Glomerular visceral epithelial cell (primary cell): ENCODE measurements at regions not wholly inside any gene's neighbourhood (a gene's known extent, or its start where the extent isn't known, plus 50 kb on each side); places are given as distances from the start of the nearest gene placed in this dataset.
"Not testable (repeated sequence)": the region's sequence is repeated elsewhere in the genome, so short reads cannot be mapped to it uniquely, and the experiment has no call there.

ENCODE experiments used
- DNase-seq: peaks from one replicate; pipeline ENCODE4 v3.0.0-alpha.2; 2016; ENCODE audit errors: extremely low spot score

DNA sequence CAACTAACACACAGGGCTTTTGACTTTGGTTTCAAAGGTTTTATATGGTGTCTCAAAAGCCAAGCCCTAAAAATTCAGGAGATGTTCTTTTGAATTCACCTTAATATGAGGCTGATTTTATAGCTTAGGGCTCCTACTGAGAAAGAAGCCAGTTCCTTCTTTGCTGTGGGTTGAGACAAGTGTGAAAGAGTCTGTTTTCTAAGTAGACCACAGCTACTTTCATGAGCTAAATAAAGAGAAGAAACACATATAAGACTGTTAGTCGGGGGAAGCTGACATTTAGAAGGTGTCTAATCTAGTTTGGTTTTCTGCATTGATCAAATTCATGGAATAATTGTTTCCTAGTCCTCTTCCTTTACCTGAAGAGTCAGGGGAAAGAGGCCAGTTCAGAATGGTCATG is 332.1 kb upstream of the CELF2 start:
- DNase-seq: no peak

DNA sequence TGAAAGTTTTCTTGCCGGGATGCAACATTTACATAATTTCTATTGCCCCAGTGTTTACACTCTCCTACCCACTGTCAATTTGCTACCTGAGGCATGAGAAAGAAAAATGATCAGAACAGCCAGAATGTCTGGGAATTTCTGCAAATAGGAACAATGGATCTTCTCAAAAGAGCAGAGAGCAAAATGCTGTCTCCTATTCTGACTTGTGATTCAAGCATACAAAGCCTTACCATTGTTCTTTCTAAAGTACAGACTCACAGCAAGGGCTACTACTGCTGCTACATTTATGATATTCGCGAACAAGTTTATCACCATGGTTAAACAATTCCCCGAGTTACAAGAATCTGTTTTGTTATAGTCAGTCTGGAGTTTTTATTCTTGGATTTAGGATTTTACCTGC is 329.9 kb upstream of the CELF2 start:
- DNase-seq: no peak

DNA sequence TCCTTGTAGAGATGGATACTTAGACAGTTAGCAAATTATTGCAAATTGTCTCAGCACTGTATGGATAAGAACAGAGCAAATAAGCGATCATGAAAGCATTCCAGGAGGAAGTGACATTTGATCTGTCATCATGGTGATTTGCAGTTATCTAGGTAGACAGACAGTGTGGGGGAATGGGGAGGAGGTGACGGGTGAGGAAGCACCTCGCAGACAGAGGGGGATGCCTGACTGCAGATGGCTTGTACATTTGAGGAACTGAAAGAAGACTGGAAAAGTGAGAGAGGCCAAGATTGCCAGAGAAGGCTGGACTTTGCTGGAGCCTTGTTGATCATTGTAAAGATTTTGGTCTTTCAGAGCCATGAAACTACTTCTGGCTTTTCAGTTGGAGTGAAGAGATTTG is 318.2 kb upstream of the CELF2 start:
- DNase-seq: no peak

DNA sequence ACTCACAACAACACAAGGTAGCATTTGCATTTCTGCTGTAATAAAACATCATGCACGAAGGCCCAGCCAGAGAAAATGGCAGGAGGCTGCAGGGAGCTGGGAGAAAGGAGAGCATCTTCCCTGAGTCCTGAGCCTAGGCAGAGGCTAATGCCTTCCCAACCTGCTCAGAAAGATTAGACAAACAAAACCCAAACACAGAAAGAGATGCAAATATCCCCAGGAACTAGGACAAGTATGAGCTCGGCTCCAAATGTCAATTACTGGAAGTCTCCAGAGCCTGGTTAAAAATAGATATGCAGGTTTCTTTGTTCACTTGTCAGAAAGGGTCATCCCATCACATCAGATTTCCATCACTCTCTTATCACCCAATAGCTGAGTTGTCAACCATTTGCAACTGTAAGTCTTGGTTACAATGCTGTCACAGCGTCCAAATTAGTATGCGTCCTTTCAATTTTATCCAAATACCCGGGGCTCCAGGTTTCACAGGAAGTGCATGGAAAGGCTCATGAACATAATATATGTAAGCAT is 316.5 kb upstream of the CELF2 start:
- no peak for DNase-seq

DNA sequence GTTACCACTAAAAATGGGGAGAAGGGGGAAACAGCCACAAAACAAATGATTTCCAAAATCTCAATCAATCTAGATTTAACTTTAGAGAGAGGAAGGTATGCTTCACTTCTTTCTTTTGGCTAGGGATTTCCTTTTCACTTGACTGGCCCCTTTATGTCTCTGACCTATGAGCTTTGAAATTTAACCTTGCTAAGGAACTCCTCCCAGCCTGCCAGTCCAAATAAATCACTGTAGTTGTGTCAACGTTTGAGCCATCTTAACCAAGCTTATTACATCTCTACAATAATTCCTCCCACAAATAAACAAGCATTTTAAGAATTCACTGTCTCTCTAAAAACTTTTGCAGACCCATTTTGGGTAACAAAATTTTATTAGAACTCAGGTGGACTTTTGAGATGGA is 315.5 kb upstream of the CELF2 start:
- DNase-seq: no peak

DNA sequence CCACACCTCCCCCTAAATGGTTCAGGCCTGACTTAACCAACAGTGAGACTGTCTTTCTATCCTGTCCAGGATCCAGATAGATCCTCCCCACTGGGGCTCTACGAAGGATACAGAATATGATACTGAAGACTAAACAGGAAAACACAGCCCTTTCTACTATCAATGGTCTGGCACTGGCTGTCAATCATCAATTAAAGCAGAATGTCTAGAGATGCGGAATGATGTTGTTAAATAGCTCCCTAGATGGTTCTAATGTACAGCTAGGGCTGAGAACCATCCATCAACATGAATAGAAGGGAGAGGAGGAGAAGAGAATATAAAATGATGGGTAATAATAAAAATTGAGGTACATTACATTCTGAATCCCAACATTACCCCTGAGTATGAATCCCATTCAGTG is 314.3 kb upstream of the CELF2 start:
- no peak for DNase-seq

DNA sequence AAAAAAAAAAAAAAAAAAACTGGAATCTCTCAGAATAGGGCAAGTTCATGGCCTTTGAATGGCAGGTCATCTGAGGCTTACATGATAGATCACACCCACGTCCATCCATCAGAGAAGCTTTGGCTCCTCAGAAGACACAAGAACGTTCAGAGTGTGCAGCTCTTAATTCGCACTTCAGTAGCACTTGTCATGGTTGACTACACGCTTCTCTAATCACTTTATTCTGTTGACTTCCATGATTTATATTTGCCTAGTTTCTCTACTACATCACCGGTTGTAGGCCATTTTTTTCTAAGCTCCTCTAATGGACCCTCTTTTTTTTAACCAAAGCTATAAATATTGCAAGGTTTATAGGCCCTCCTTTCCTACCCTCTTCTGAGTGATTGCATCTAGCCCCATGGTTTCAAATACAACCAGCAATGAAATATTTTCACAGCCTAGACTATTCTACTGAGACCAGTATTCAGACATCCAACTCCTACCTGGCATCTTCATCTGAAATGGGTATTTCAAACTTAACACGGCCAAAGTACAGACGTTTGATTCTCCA is 305.4 kb upstream of the CELF2 start:
- no peak for DNase-seq

DNA sequence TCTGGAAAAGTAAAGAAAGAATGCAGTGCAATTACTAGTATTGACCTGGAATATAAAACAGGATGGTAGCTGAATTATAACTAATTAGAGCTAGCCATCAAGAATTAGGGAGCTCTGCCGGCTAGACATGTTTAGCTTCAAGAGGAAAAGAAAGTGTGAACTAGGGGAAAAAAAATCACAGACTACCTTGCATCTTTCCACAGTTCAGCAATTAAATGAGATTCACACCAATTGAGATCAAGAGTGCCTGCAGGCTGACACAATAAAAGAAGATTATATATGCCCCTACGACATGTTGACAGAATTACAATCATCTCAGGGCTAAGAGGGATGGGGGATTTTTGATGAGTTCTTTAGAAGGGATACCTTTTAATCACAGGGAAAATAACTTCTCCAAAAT is 303.3 kb upstream of the CELF2 start:
- no peak for DNase-seq

DNA sequence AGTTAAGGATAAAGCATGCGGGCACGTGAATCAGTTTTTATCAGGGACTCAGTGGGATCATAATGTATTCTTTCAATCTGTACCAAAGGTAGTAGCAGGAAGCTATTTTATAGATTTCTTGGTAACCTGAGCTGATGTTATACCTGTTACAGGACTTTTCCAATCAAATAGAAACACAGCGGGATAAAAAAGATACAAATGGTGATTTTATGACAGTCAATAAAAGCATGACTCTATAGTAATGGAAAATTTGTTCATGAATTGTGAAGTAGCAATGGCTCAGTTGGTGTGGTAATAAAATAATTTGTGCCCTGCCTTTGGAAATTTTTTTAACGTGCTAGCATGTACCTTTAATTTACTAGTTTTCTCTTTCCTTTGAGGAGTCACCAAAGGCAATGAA is 300.7 kb upstream of the CELF2 start:
- DNase-seq: no peak

DNA sequence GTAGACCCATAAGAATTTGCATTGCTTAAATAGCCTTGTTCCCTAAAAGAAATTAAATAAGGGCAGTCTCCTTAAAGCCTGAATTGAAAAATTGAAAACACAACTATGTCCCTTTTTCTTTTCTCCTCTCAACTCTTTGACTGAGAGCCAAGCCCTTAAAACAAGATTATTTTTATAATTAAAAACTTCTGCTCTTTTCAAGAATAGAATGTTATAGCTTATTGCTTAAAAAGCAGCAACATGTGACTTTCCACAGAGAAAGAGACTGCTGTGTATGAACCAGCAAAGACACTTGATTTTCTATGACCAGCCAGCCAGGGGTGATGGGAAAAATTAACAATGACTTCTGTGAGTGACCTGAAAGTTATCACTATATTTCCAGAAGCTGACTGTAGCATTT is 295.2 kb upstream of the CELF2 start:
- DNase-seq: no peak

DNA sequence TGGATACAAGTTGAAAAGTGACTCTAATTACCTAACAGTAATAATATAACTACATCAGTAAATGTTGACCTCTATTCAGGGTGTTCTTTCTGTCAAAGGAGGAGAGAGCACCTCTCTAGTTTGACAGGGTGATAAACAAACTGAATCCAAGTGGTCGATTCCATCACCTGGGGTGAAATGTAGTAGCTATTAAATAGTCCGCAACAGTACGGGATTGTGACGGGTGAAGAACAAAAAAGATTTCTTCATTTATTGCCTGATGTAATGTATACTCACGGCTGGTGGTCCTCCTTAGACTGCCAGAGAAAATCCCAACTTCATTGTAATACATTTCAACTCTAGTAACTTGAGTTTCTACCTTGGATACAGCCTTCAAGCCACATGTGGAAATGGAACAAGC is 292.5 kb upstream of the CELF2 start:
- DNase-seq: no peak

DNA sequence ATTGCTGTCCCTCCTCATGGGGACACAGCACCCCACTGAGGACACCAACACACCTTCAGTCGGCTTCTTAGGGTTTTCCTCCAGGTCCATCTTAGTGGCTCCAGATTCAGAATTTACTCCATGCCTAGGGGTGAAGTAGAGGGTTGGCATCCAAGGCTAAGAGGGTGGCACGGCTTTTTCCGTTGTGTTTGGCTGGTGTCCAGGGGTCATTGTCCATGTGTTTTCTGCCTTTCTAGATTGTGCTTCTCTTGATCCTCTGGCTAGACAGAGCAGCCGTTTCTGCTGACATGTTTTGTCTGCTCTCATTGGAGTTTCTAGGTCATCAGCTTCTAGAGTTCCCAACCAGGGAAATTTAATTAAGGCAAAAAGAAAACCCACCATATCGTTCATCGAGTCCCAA is 291.6 kb upstream of the CELF2 start:
- no peak for DNase-seq

DNA sequence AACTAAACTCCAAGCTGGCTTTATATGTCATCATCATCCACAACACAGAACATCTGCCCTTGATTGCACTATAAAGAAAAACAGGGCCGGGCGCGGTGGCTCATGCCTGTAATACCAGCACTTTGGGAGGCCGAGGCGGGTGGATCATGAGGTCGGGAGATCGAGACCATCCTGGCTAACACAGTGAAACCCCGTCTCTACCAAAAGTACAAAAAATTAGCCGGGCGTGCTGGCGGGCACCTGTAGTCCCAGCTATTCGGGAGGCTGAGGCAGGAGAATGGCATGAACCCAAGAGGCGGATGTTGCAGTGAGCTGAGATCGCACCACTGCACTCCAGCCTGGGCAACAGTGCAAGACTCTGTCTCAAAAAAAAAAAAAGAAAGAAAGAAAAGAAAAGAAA is 290.3 kb upstream of the CELF2 start:
- not testable (repeated sequence) for DNase-seq

DNA sequence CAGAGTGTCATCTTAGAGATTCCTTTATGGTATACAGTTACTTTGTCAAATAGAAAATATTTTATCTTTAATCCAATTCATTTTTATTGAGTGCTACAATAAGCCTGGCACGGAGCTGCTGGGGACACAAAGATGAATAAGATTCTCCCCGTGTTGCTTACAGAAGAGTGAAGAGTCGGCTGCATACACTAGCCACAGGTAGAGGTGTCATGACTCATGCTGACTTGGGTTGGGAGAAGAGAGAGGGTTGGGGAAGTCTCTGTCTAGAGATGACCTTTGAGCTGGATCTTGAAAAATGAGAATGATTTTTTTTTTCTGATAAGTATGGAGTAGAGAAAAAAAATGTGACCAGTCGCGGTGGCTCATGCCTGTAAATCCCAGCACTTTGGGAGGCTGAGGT is 289.9 kb upstream of the CELF2 start:
- DNase-seq: no peak

DNA sequence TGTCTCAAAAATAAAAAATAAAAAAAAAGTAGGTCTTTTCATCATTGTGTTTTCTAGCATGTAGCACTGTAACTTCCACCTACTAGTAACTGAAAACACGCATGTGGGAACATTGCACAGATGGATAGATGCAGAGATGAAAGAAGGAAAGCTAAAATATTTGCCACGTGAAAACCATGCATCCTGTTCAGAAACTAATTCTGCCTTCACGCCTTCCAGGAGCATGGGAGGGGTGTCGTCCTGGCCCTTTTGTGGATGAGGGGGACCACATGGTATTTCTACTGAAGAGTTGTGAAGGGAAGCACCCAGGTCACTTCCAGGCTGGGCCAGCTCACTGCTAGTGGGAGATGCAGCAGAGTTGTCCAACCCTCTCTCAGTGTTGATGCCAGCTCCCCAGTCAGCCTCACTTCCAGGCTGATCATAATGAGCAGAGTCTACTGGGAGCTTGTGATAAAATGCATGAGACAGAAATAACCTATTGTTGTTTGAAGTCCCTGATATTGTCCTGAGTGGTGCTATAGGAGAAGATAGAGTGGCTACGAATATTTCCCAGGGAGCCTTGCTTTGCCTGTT is 287.1 kb upstream of the CELF2 start:
- DNase-seq: no peak

DNA sequence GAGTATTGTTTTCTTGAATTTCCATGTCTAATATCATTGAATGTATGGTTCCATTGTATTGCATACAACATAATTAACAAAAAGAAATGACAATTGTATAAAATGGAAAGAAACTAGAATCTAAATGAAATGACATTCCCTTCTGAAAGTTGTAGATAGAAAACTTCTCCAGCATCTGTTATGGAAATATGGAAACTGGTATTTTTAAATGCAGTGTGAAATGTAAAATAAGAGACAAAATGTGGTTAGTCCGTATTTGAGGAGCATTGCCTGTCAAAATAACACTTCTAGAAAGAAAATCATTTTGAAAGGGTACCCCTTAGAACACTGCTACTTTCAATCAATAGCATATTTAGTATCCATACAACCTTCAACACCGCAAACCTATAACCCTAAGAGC is 286.3 kb upstream of the CELF2 start:
- no peak for DNase-seq

DNA sequence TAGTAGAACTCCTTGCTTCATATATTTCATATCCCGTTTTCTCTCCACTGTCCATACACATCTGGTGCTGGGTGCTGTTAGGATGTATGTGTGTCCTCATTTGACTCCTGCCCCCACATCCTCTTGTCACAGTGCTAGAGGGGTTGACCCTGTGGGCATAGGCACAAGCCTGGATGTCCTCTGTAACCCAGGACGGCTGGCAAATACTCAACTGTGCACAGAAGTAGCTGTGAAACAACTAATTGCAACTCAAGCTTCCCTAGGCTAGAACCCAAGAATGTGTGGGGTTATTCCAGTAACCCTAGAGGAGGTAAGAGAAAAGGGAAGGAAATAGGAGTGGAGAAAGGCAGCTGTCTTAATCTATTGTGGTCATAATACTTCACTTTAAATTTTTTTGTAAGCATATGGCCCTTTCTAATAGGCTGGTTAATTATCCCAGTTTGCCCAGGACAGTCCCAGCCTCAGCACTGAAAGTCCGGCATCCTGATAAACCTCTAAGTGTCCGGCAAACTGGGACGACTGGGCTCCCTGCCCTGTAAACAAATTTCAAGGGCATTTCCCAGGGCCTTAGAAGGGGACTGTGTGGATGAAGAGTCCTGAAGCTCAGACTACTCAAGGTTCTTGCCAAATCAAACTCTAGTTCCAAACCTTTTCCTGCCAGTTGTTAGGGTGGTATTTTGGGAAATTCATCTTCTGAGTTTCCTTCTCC is 283.2 kb upstream of the CELF2 start:
- no peak for DNase-seq

DNA sequence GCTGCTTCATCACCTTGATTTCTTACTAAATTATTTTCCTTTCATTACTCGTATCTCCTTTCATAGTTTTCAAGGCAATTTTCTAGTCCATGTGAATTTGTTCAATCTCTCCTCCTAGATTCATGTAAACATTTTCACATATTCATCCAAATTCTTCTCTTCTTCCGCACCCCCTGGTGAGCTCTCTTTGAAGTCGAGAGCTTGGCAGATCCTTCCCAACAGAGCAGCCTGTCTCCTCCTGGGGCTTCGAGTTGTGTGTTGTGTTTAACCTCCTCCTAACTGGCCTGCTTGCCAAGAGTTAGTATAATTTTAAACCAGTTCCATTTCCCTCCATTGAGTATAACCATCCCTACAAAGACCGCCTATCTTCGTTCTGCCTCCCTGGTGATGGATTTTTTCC is 272.4 kb upstream of the CELF2 start:
- no peak for DNase-seq

DNA sequence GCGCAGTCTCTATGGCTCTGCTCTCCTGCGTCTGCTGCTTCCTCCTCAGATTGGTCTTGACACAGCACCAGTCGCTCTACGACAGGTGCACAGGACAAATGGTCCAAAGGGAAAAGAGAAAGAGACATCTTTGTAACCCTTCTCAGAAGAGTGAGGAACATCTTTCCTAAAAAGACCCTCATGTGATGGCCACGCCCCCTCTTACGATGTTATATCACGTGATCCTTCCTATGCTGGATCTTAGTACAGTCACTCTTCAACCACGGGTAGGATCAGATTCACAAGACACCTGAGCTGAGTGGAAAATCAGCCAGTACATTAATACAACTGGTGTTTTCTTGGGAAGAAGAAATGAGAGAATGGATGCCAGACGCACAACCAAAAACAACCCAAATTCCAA is 262.2 kb upstream of the CELF2 start:
- no peak for DNase-seq

DNA sequence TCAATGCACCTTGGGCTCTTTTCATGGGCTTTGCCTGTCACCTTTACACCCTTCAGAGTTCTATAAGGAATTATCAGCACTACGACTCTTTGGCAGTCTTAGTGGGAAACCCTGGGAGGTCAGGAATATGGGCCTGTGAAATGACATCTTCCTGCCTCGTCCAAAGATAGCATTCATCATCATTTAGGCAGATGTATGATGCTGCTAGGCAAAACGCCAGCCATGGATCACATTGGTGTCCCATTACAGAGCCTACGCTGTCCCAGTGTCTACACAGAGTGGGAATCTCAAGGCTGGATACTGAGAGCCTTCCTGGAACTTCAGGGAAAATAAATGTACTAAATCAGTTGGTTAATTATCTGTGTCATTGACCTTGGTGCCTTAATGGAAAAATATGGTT is 259.4 kb upstream of the CELF2 start:
- no peak for DNase-seq

DNA sequence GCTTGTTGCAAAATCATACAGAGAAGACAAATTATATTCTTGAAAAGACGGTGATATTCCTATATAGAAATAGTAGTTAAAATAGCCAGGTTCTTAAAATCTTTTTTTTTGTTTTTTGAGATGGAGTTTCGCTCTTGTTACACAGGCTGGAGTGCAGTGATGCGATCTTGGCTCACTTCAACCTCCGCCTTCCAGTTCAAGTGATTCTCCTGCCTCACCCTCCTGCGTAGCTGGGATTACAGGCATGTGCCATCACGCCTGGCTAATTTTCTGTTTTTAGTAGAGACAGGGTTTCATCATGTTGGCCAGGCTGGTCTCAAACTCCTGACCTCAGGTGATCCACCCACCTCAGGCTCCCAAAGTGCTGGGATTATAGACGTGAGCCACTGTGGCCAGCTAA is 257.9 kb upstream of the CELF2 start:
- not testable (repeated sequence) for DNase-seq

DNA sequence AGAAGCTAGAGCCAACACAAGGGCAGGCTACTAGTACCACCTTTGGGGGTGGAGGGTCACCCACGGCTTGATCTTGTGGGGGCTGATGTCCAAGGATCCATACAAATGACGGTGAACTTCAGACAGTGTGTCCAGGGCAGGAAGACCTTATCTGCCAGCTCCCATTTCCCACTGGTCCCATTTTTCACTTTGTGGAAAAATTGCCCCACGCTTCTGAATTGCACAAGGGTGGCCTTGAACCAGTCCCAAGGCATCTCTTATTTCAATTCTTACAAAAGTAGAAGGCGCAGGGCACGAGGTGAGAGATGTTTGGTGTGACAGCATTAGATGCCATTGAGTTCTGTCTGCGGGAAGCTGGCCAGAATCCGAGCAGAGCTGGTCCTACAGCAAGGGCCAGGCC is 252.7 kb upstream of the CELF2 start:
- DNase-seq: no peak

DNA sequence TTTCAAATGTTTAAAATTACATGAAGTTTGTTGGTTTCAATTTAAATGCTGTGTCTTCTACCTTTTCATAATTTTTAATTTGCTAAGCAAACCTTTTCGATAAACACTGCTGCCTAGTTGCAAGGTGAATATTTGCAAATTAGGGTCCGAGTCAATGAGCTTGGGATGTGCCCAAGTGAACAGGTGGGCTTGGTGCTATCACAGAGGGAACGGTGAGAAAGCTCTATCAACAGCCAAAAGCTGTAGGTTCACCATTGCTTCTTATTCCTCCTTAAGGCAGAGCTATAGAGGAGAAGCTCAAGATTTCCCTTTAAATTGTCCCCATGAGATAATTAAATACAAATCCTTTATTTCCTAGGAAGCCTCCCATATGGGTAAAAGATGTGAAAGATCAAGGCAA is 245.3 kb upstream of the CELF2 start:
- DNase-seq: no peak
